ENCODE measurements at regions not wholly inside any gene's neighbourhood (a gene's known extent, or its start where the extent isn't known, plus 50 kb on each side); places are given as distances from the start of the nearest gene placed in this dataset.
"Not testable (repeated sequence)": the region's sequence is repeated elsewhere in the genome, so short reads cannot be mapped to it uniquely, and the experiment has no call there.

- Histone ChIP-seq H3K79me2 (ENCODE audit: control insufficient read depth, insufficient read depth, low read length) (no peaks in the 10 kb centered on the region), H2AFZ (ENCODE audit: control insufficient read depth, low read depth, low read length) (no peak overlapping the region), H3K27me3 (replicated peaks in 1 of 2; ENCODE audit: control insufficient read depth in 2 of 2, insufficient read depth in 2 of 2, low read length in 1 of 2) (no peaks in the 10 kb centered on the region), H3K27ac (ENCODE audit: control insufficient read depth, insufficient read depth) (no peak overlapping the region), H3K4me2 (ENCODE audit: control insufficient read depth, insufficient read depth) (no peak overlapping the region), H3K9me3 (replicated peaks; ENCODE audit: control insufficient read depth, insufficient read depth, low read length) (no peaks in the 10 kb centered on the region), H3K4me3 (no peak overlapping the region), H3K36me3 (ENCODE audit: control insufficient read depth in 2 of 2, insufficient read depth in 2 of 2, low read length in 1 of 2) (no peaks in the 10 kb centered on the region), H4K20me1 (ENCODE audit: control insufficient read depth, insufficient read depth) (no peaks in the 10 kb centered on the region), H3K4me1 (ENCODE audit: control insufficient read depth, insufficient read depth, low read length) (no peaks in the 10 kb centered on the region), H3K9ac (ENCODE audit: control insufficient read depth, insufficient read depth, low read length) (no peak overlapping the region)
- 10% methylated on average over 6 of the region's 6 CpGs for WGBS (ENCODE audit: insufficient coverage, insufficient replicate concordance, low lambda C conversion rate, missing lambda C conversion rate)
- ChIA-PET RAD21 (ENCODE audit: unreplicated experiment) (no interaction called here), CTCF (no interaction called here), SMC1A (ENCODE audit: uncharacterized antibody, unreplicated experiment) (no interaction called here), POLR2A (no interaction called here)
- no peak for TF ChIP-seq RAD51 (IDR thresholded peaks at IDR 0.05)
- no peak for TF ChIP-seq PKNOX1 (IDR thresholded peaks at IDR 0.05)
- no peak for TF ChIP-seq BACH1 (IDR thresholded peaks at IDR 0.05; ENCODE audit: borderline replicate concordance)
- no peak for TF ChIP-seq TBL1XR1 (IDR thresholded peaks at IDR 0.05; ENCODE audit: low read depth, low read length)
- no peak for TF ChIP-seq CHD4 (IDR thresholded peaks at IDR 0.05)
- no peak for TF ChIP-seq ZNF592 (IDR thresholded peaks at IDR 0.05)
- TF ChIP-seq MYB (IDR thresholded peaks at IDR 0.05; ENCODE audit: borderline replicate concordance, low read depth, low read length), result no peak
- TF ChIP-seq CREM (IDR thresholded peaks at IDR 0.05; ENCODE audit: low read depth), result no peak
- TF ChIP-seq HDGF (IDR thresholded peaks at IDR 0.05), result no peak
- TF ChIP-seq ATF7 (IDR thresholded peaks at IDR 0.05; ENCODE audit: low read depth), result no peak
- no peak for TF ChIP-seq ZNF274 (IDR thresholded peaks at IDR 0.05; ENCODE audit: insufficient read depth, insufficient read length)
- no TSS peak for BruUV-seq (replicated peaks)
- no peak for DNase-seq (ENCODE audit: low read depth, low spot score)
- intact Hi-C loops (cut with micrococcal nuclease; ENCODE audit: unreplicated experiment) (no loop called here), in situ Hi-C loops (cut with MboI) (no loop called here)
- no peak for ATAC-seq
- no peak for FAIRE-seq
Measured at GRCh38 chr7:13628239-13629001, 361.0 kb downstream of the ETV1 start.

- in situ Hi-C loops (cut with MboI); H3K36me3 ChIP-seq (ENCODE audit: control insufficient read depth in 2 of 2, insufficient read depth in 2 of 2, low read length in 1 of 2); H3K27ac ChIP-seq (ENCODE audit: control insufficient read depth, insufficient read depth); SMC1A ChIA-PET (ENCODE audit: uncharacterized antibody, unreplicated experiment); BruUV-seq (replicated peaks); intact Hi-C loops (cut with micrococcal nuclease; ENCODE audit: unreplicated experiment); H3K4me3 ChIP-seq; H2AFZ ChIP-seq (ENCODE audit: control insufficient read depth, low read depth, low read length); RAD21 ChIA-PET (ENCODE audit: unreplicated experiment); H3K9me3 ChIP-seq (replicated peaks; ENCODE audit: control insufficient read depth, insufficient read depth, low read length); FAIRE-seq; POLR2A ChIA-PET; H4K20me1 ChIP-seq (ENCODE audit: control insufficient read depth, insufficient read depth); DNase-seq (ENCODE audit: low read depth, low spot score); ATAC-seq; H3K4me2 ChIP-seq (ENCODE audit: control insufficient read depth, insufficient read depth); H3K27me3 ChIP-seq (replicated peaks in 1 of 2; ENCODE audit: control insufficient read depth in 2 of 2, insufficient read depth in 2 of 2, low read length in 1 of 2); H3K79me2 ChIP-seq (ENCODE audit: control insufficient read depth, insufficient read depth, low read length); CTCF ChIA-PET; H3K9ac ChIP-seq (ENCODE audit: control insufficient read depth, insufficient read depth, low read length); H3K4me1 ChIP-seq (ENCODE audit: control insufficient read depth, insufficient read depth, low read length): not testable (repeated sequence)
- WGBS (ENCODE audit: insufficient coverage, insufficient replicate concordance, low lambda C conversion rate, missing lambda C conversion rate), result 0% methylated on average over 1 of the region's 2 CpGs
Measured at GRCh38 chr7:13631207-13632049, 358.0 kb downstream of the ETV1 start.

Measured in GM12878 (cell line).